HepG2 (cell line): ENCODE measurements at regions not wholly inside any gene's neighbourhood (a gene's known extent, or its start where the extent isn't known, plus 50 kb on each side); places are given as distances from the start of the nearest gene placed in this dataset.

Experiments used
- CHD2 ChIP-seq: IDR thresholded peaks from 2 replicates; pipeline ENCODE4 v1.6.1; 2011; ENCODE audit warnings: low read depth, low read length, improper control_type of control experiment
- CTCF ChIP-seq: sonication (generic); formaldehyde crosslinking; IDR thresholded peaks from 2 replicates; pipeline ENCODE4 v1.5.0; 2020; ENCODE audit warnings: mild to moderate bottlenecking, missing genetic modification reagents, moderate library complexity
- EZH2 ChIP-seq: conservative IDR thresholded peaks from 2 replicates; pipeline ENCODE4 v1.6.1; 2012; ENCODE audit warnings: mild to moderate bottlenecking, low read depth, low read length, moderate library complexity
- GTF3A ChIP-seq: sonication (generic); formaldehyde crosslinking; conservative IDR thresholded peaks from 2 replicates; pipeline ENCODE4 v1.4.0; 2020; ENCODE audit warnings: mild to moderate bottlenecking, missing genetic modification reagents
- HMG20A ChIP-seq: IDR thresholded peaks from 2 replicates; pipeline ENCODE4 v1.6.1; 2016; ENCODE audit warnings: borderline replicate concordance

- TF ChIP-seq GTF3A (CRISPR knock-in tag) (no peak), CTCF (CRISPR knock-in tag) (no peak), HMG20A (CRISPR knock-in tag) (no peak), CHD2 (no peak), EZH2 (no peak)
Measured at GRCh38 chr12:38515912-38516311, 199.3 kb downstream of the ALG10B start.
